H1 (cell line): ENCODE measurements at regions not wholly inside any gene's neighbourhood (a gene's known extent, or its start where the extent isn't known, plus 50 kb on each side); places are given as distances from the start of the nearest gene placed in this dataset.

ENCODE experiments used
- BCL11A ChIP-seq, 2 experiments: IDR thresholded peaks; one replicate each; pipeline ENCODE4 v1.6.1; 2011; ENCODE audit warnings: low read depth in 2 of 2, low read length in 2 of 2, mild to moderate bottlenecking in 2 of 2
- CBX8 ChIP-seq: fragments of 300-800, 300-1000 bp; sonication (generic); IDR thresholded peaks from 2 replicates; pipeline ENCODE4 v1.7.1; 2016; ENCODE audit warnings: low read depth, low read length, borderline replicate concordance
- CREB1 ChIP-seq: IDR thresholded peaks from 2 replicates; pipeline ENCODE4 v1.6.1; 2012; ENCODE audit warnings: inconsistent platforms
- MAFK ChIP-seq: IDR thresholded peaks from 2 replicates; pipeline ENCODE4 v1.6.1; 2012; ENCODE audit warnings: low read depth, mild to moderate bottlenecking, improper control_type of control experiment, low read length
- RAD21 ChIP-seq, 2 experiments: IDR thresholded peaks in 1 of 2; conservative IDR thresholded peaks in 1 of 2; 2 replicates each; pipeline ENCODE4 v1.6.1; 2011; ENCODE audit warnings: low read depth in 2 of 2, low read length in 2 of 2, improper control_type of control experiment in 1 of 2, inconsistent platforms in 1 of 2, mild to moderate bottlenecking in 1 of 2, moderate library complexity in 1 of 2
- RXRA ChIP-seq: IDR thresholded peaks from 2 replicates; pipeline ENCODE4 v1.6.1; 2011; ENCODE audit warnings: low read depth, mild to moderate bottlenecking, low read length, moderate library complexity; ENCODE audit not compliant: insufficient read depth
- SP4 ChIP-seq: IDR thresholded peaks from 2 replicates; pipeline ENCODE4 v1.6.1; 2012; ENCODE audit warnings: low read length, inconsistent platforms
- SRF ChIP-seq: IDR thresholded peaks from 2 replicates; pipeline ENCODE4 v1.6.1; 2011; ENCODE audit warnings: mild to moderate bottlenecking, low read depth, low read length, moderate library complexity
- ZNF274 ChIP-seq: IDR thresholded peaks from 2 replicates; pipeline ENCODE4 v1.7.0; 2012; ENCODE audit warnings: low read length, borderline replicate concordance; ENCODE audit errors: extremely low read depth

DNA sequence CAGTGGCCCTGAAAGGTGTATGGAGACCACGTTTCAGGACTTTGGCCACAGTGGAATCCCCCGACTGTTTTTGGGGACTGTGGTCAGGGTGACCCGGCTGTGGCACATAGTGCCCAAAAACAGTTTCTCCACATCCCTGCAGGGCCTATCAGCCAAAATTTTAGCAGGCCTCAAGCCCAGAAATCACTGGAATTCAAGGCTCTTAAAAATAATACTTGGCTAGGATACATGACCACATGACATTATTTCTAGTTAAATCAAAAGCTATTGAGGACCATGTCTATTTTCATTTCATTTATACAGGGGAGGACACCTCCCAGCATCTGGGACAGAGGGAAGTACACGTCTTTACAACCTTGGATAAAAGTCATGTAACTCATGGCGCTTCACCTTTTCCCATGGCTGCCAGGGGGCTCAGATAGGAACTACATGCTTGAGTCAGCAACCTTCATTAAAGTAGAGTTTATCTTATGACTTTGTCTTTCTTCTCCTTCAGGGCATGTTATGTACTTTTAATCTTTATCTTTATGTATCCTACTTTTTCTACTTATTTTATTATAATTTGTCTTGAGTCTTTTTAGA is 70.8 kb upstream of the CD93 start (continued):
- TF ChIP-seq ZNF274, result no peak
- no peak for TF ChIP-seq CBX8
- TF ChIP-seq BCL11A (IDR thresholded peaks at IDR 0.05; ENCODE audit: low read depth in 2 of 2, low read length in 2 of 2), result no peak
- no peak for TF ChIP-seq CREB1
- no peak for TF ChIP-seq RAD21 (IDR thresholded peaks at IDR 0.05 in 1 of 2, conservative IDR thresholded peaks at IDR 0.05 in 1 of 2; ENCODE audit: low read depth in 2 of 2, low read length in 2 of 2)
- TF ChIP-seq MAFK, result no peak
- no peak for TF ChIP-seq SRF
- TF ChIP-seq SP4, result no peak
- TF ChIP-seq RXRA, result no peak
